MCF 10A (cell line): ENCODE measurements at regions not wholly inside any gene's neighbourhood (a gene's known extent, or its start where the extent isn't known, plus 50 kb on each side); places are given as distances from the start of the nearest gene placed in this dataset.

Experiments used
- BruUV-seq: library from RNA; stranded (reverse); fragments of 400-500 nt; replicated peaks from 2 replicates; lab custom pipeline; 2021; lab: Mats Ljungman, UMichigan
- CTCF ChIA-PET: fragments of 300-600 bp; sonication (Branson Sonifier 250); formaldehyde crosslinking; extraction: SDS; loops from one replicate; lab custom pipeline; 2021; ENCODE audit warnings: antibody characterized with exemption, inconsistent platforms; lab: Yijun Ruan, JAX
- POLR2A ChIA-PET: fragments of 300-600, 350-650 bp; sonication (Branson Sonifier 250); formaldehyde crosslinking; extraction: SDS; loops from one replicate; lab custom pipeline; 2020; ENCODE audit warnings: antibody characterized with exemption, inconsistent platforms; lab: Yijun Ruan, JAX
- DNase-seq: peaks from one replicate; pipeline ENCODE4 v3.0.0-alpha.2; 2018; ENCODE audit not compliant: unreplicated experiment
- H3K27ac Mint-ChIP-seq: one replicate; pipeline ENCODE4 v1.8.0; 2022; ENCODE audit warnings: mild to moderate bottlenecking, low read depth, mixed read lengths; ENCODE audit not compliant: unreplicated experiment
- H3K27me3 Mint-ChIP-seq: one replicate; pipeline ENCODE4 v1.8.0; 2022; ENCODE audit warnings: mixed read lengths; ENCODE audit not compliant: insufficient read depth, unreplicated experiment
- H3K36me3 Mint-ChIP-seq: one replicate; pipeline ENCODE4 v1.8.0; 2022; ENCODE audit warnings: mild to moderate bottlenecking, moderate library complexity, mixed read lengths; ENCODE audit not compliant: insufficient read depth, unreplicated experiment
- H3K4me1 Mint-ChIP-seq: one replicate; pipeline ENCODE4 v1.8.0; 2022; ENCODE audit warnings: mixed read lengths; ENCODE audit not compliant: insufficient read depth, unreplicated experiment
- H3K4me3 Mint-ChIP-seq: one replicate; pipeline ENCODE4 v1.8.0; 2022; ENCODE audit warnings: mild to moderate bottlenecking, moderate library complexity, mixed read lengths; ENCODE audit not compliant: unreplicated experiment
- H3K9me3 Mint-ChIP-seq: one replicate; pipeline ENCODE4 v1.8.0; 2022; ENCODE audit warnings: mixed read lengths; ENCODE audit not compliant: unreplicated experiment
- CTCF ChIP-seq: fragments of 200-600 bp; IDR thresholded peaks from one replicate; pipeline ENCODE4 v1.8.0; 2022; ENCODE audit warnings: antibody characterized with exemption, mild to moderate bottlenecking; ENCODE audit not compliant: unreplicated experiment
- intact Hi-C: fragments of 100-400 bp; cut with micrococcal nuclease; formaldehyde crosslinking; loops from 2 replicates; pipeline ENCODE4 v1.14.1; 2022

GRCh38 chr3:111303760-111304159 lies 232.1 kb downstream of the NECTIN3 start:
- H3K4me1 Mint-ChIP-seq = no peaks in the 10 kb centered on the region
- no peak for DNase-seq
- intact Hi-C loops = no loop called here
- H3K36me3 Mint-ChIP-seq = no peaks in the 10 kb centered on the region
- no peak overlapping the region for H3K27ac Mint-ChIP-seq
- BruUV-seq = no TSS peak
- no peaks in the 10 kb centered on the region for H3K9me3 Mint-ChIP-seq
- ChIA-PET POLR2A (no interaction called here), CTCF (no interaction called here)
- no peak for TF ChIP-seq CTCF
- no peaks in the 10 kb centered on the region for H3K27me3 Mint-ChIP-seq
- no peak overlapping the region for H3K4me3 Mint-ChIP-seq

- no peak for TF ChIP-seq CTCF
- POLR2A ChIA-PET = no interaction called here
Observed at GRCh38 chr3:111307676-111308075, 234.3 kb upstream of the CD96 start.

GRCh38 chr3:111311126-111311525 lies 230.9 kb upstream of the CD96 start:
- intact Hi-C loops = no loop called here
- BruUV-seq = no TSS peak
- DNase-seq = no peak
- H3K9me3 Mint-ChIP-seq = no peaks in the 10 kb centered on the region
- ChIA-PET POLR2A (interaction anchor here (0.5 kb wide), 1 partner anchor 1626 kb away, joined by 3 read pairs; no protein-coding TSS in a partner anchor), CTCF (interaction anchor here (1.5 kb wide), 1 partner anchor 27 kb away, joined by 6 read pairs; no protein-coding TSS in a partner anchor)
- H3K27me3 Mint-ChIP-seq = no peaks in the 10 kb centered on the region
- H3K4me1 Mint-ChIP-seq = no peaks in the 10 kb centered on the region
- no peak overlapping the region for H3K4me3 Mint-ChIP-seq
- no peak for TF ChIP-seq CTCF
- H3K27ac Mint-ChIP-seq = no peak overlapping the region
- no peaks in the 10 kb centered on the region for H3K36me3 Mint-ChIP-seq

More at GRCh38 chr3:111307676-111308075, 234.3 kb upstream of the CD96 start:
- Mint-ChIP-seq H3K27me3 (no peaks in the 10 kb centered on the region), H3K27ac (no peak overlapping the region), H3K4me1 (no peaks in the 10 kb centered on the region), H3K36me3 (no peaks in the 10 kb centered on the region), H3K4me3 (no peak overlapping the region), H3K9me3 (no peaks in the 10 kb centered on the region)
- CTCF ChIA-PET = no interaction called here
- BruUV-seq = no TSS peak
- DNase-seq = no peak
- intact Hi-C loops = no loop called here

- no peaks in the 10 kb centered on the region for H3K36me3 Mint-ChIP-seq
- no peaks in the 10 kb centered on the region for H3K4me1 Mint-ChIP-seq
- TF ChIP-seq CTCF = no peak
- H3K9me3 Mint-ChIP-seq = no peaks in the 10 kb centered on the region
- CTCF ChIA-PET = interaction anchor here (0.5 to 1.5 kb wide), 3 partner anchors 16 to 62 kb away, joined by 3 to 6 read pairs (median 4); no protein-coding TSS in a partner anchor
- POLR2A ChIA-PET = interaction anchor here (1.0 kb wide), 1 partner anchor 34 kb away, joined by 3 read pairs; no protein-coding TSS in a partner anchor
- intact Hi-C loops = no loop called here
- no peak overlapping the region for H3K27ac Mint-ChIP-seq
- BruUV-seq = no TSS peak
- no peak overlapping the region for H3K4me3 Mint-ChIP-seq
- DNase-seq = no peak
- no peaks in the 10 kb centered on the region for H3K27me3 Mint-ChIP-seq
Observed at GRCh38 chr3:111311709-111312235, 230.2 kb upstream of the CD96 start.
